ENCODE measurements at regions not wholly inside any gene's neighbourhood (a gene's known extent, or its start where the extent isn't known, plus 50 kb on each side); places are given as distances from the start of the nearest gene placed in this dataset.

- TF ChIP-seq ATF2 (CRISPR knock-in tag; IDR thresholded peaks at IDR 0.05) (no peak), RERE (CRISPR knock-in tag; IDR thresholded peaks at IDR 0.05; ENCODE audit: borderline replicate concordance) (no peak), DPF2 (IDR thresholded peaks at IDR 0.05) (no peak), POLR3A (IDR thresholded peaks at IDR 0.05; ENCODE audit: borderline replicate concordance, extremely low read depth, insufficient read depth, insufficient read length) (no peak), EGR1 (conservative IDR thresholded peaks at IDR 0.05) (no peak), ZNF780A (CRISPR knock-in tag; IDR thresholded peaks at IDR 0.05) (no peak), MYNN (IDR thresholded peaks at IDR 0.05) (no peak), MYNN (CRISPR knock-in tag; IDR thresholded peaks at IDR 0.05) (no peak), SP2 (IDR thresholded peaks at IDR 0.05; ENCODE audit: extremely low read depth, low read depth, low read length, poor library complexity, severe bottlenecking) (no peak), SIRT6 (IDR thresholded peaks at IDR 0.05; ENCODE audit: low read depth, low read length) (no peak)
- no peak overlapping the region for H3K9ac ChIP-seq (ENCODE audit: insufficient read depth in 1 of 2, low read depth in 2 of 2, low read length in 2 of 2)
- H3K36me3 ChIP-seq (ENCODE audit: control insufficient read depth, insufficient read depth, low read length) = no peaks in the 10 kb centered on the region
- no peak overlapping the region for H3K27ac ChIP-seq (ENCODE audit: extremely low read depth, low read depth, low read length)
- DNase-seq (ENCODE audit: extremely low read depth in 1 of 4, low spot score in 3 of 4) (no peak), ATAC-seq (no peak), FAIRE-seq (no peak)
- H3K9me1 ChIP-seq (ENCODE audit: control insufficient read depth, insufficient read depth, low read length) = no peaks in the 10 kb centered on the region
- intact Hi-C loops (cut with micrococcal nuclease) (no loop called here), in situ Hi-C loops (cut with MboI) (no loop called here)
- 0% methylated on average over 1 of the region's 1 CpG for whole genome bisulfite sequencing (ENCODE audit: insufficient coverage, low coverage, missing lambda C conversion rate)
- H3K79me2 ChIP-seq (ENCODE audit: control insufficient read depth, insufficient read depth, low read length) = no peaks in the 10 kb centered on the region
- no peaks in the 10 kb centered on the region for H4K20me1 ChIP-seq (replicated peaks; ENCODE audit: control insufficient read depth, insufficient read depth, low read length)
- ChIA-PET CTCF (ENCODE audit: low intra/inter-chr PET ratio) (no interaction called here), POLR2A (no interaction called here)
- H3K27me3 ChIP-seq (ENCODE audit: control insufficient read depth in 2 of 2, insufficient read depth in 2 of 2, low read length in 2 of 2) = no peaks in the 10 kb centered on the region
- no peak overlapping the region for H2AFZ ChIP-seq (ENCODE audit: low read depth, low read length)
- H3K9me3 ChIP-seq (replicated peaks; ENCODE audit: control insufficient read depth, insufficient read depth, low read depth, low read length) = no peaks in the 10 kb centered on the region
- H3K4me2 ChIP-seq (ENCODE audit: insufficient read depth, low read length) = no peak overlapping the region
- BruUV-seq (replicated peaks) = no TSS peak
- no peaks in the 10 kb centered on the region for H3K4me1 ChIP-seq (replicated peaks in 1 of 2; ENCODE audit: control insufficient read depth in 2 of 2, insufficient read depth in 2 of 2, low read length in 2 of 2)
- no peak overlapping the region for H3K4me3 ChIP-seq
These were observed 51.3 kb upstream of the PTPN3 start for GRCh38 chr9:109549386-109549785.
